ENCODE measurements at regions not wholly inside any gene's neighbourhood (a gene's known extent, or its start where the extent isn't known, plus 50 kb on each side); places are given as distances from the start of the nearest gene placed in this dataset.
"Not testable (repeated sequence)": the region's sequence is repeated elsewhere in the genome, so short reads cannot be mapped to it uniquely, and the experiment has no call there.

DNA sequence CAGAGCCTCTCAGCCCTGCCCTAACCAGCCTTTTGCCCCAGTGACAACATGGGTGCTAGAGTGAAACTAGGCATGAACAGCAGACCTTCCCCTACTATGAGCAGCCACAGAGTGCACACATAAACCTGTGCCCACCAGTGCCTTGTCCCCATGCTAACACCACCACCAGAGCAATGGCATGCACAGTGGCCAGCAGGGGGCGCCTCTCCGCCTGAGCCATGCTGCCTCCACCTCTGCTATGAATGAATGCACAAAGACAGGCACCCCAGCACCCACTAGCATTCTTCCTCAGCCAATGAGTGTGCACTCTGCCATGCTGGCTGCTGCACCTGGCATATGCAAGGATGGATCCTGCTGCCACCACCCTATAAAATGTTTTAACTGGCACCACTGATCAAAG, 286.9 kb upstream of the FGF16 start:
- peak; percentile 1 for DNase-seq (ENCODE audit: low spot score)

DNA sequence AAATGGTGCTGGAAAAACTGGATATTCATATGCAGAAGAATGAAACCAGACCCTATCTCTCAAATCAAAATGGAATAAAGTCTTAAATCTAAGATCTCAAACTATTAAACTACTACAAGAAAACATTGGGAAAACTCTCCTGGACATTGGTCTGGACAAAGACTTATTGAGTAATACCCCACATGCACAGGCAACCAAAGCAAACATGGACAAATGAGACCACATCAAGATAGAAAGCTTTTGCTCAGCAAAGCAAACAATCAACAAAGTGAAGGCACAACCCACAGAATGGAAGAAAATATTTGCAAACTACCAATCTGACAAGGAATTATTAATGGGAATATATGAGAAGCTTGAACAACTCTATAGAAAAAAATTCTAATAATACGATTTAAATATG, 284.4 kb upstream of the FGF16 start:
- no peak for DNase-seq (ENCODE audit: low spot score)

DNA sequence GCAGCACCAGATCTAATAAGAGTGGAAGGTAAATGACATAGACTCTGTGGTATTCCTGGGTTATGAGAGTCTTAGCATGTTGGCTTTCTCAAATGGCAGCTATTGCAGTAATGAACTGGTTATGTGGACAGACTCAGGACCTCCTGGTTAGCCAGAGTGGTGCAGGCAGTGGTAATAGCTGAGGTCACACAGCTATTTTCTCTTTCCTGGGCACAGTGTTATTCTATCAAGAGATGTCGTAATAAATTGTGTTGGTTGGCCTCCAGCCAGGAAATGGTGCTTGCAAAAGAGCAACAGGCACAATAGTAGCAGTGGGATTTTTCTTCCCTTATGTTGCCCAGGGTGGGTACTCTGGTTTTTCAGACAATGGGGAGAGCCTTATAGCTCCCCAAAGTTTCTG, 279.2 kb upstream of the FGF16 start:
- no peak for DNase-seq (ENCODE audit: low spot score)

DNA sequence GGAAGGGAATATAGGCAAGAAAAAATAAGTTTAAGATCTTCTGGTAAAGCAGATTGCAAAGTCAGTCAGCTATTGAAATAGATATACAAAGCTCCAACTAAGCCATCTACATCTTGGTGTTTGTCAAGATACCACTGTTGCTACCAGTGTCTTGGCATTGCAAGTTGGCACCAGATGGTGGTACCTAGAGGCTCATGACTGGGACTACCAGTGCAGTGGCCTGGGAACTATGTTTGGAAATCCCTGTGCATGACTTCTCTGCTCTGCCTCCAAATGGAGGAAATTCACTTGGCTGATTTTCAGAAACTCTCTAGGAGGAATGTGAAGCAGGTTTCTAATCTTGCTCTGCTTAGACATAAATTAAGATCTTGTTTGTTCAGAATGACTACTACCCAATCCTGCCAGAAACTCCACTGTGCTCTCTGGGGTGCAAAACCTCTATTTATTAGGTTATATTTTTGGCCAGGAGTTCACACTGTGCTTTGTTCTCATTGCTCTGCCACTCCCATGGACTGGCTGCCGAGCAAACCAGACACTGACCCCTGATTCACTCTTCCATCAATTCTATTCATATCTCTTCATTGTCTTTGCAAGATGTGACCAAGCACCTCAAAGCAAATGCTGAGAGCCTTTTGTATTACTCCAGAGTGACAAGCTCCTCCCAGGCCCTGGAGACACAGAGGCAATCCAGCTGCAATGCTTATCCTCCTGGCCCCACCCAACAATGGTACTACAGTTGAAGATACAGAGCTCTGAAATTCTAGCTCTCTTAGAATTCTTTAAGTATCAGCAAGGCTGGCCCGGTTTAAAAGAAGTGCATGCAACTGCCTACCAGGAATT, 272.3 kb upstream of the FGF16 start:
- no peak for DNase-seq (ENCODE audit: low spot score)

DNA sequence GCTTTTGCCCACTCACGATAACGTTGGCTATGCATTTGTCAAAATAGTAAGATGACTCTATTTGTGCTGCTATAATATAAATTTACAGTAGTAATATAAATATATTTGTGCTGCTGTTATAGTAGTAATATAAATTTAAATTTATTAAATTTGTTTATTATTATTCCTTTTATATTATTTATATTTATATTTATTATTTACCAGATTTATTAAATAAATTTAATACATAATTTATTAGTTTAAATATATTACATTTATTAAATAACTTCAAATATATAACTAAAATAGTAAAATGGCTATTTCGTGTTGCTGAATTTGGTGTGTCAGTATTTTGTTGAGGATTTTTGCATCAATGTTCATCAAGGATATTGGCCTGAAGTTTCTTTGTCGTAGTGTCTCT, 246.5 kb upstream of the FGF16 start:
- DNase-seq (ENCODE audit: low spot score) = no peak

DNA sequence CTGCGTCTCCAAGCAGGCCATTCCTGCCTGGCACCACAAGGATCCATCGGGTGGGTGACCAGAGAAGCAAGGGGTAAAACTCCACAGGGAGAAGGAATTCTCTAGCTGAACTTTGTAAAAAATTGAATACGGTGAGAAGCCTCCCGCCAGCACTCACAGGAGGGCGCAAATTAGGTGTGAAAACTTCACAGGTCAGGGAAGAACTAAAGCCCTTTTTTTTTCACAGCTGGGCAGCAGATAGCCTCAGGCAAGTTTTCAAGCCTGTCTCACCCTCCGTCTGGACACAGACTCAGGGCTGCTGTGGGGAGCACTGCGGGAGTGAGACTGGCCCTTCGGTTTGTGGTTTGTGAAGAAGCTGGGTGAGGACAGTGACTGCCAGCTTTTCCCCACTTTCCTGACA, 224.1 kb upstream of the FGF16 start:
- DNase-seq (ENCODE audit: low spot score) = no peak

DNA sequence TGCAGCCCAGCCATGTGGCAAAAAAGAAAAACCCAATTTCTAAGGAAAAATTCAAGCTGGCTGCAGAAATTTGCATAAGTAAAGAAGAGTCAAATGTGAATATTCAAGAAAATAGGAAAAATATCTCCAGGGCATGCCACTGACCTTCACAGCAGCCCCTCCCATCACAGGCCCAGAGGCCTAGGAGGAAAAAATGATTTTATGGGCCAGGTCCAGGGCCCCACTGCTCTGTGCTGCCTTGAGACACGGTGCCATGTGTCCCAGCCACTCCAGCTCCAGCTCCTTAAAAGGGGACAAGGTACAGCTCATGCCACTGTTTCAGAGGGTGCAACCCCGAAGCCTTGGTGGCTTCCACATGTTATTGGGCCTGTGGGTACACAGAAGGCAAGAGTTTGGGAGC, 182.7 kb upstream of the FGF16 start:
- no peak for DNase-seq (ENCODE audit: low spot score)

- no peak for DNase-seq (ENCODE audit: low spot score)
Observed at GRCh38 chrX:77275392-77275791, 171.8 kb upstream of the FGF16 start.

DNA sequence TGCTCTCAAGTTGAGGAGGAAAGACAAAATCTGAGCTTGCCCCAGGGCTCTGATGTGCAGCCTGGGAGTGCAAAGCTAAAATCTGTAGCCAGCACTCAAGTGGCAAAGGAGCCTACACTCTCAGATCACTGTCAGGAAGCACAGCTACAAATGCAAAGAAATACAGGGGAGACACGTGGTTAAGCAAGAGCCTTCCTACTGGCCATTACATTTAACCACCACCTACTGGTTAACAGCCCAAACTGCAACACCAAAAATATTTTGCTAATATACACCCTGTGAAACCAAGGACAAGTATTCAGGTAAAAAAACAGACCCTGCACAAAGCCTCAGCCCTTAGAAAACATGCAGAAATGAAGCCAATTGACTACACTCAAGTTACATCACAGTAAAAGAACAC, 170.4 kb upstream of the FGF16 start:
- no peak for DNase-seq (ENCODE audit: low spot score)

DNA sequence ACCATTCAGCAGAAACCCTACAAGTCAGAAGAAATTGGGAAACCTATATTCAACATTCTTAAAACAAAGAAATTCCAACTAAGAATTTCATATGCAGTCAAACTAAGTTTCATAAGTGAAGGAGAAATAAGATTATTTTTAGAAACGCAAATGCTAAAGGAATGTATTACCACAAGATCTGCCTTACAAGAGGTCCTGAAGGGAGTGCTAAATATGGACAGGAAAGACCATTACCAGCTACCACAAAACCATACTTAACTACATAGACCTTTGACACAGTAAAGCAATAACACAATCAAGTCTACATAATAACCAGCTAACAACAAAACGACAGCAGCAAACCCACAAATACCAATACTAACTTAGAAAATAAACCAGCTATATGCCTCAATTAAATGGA, 169.3 kb upstream of the FGF16 start:
- DNase-seq (ENCODE audit: low spot score) = no peak

DNA sequence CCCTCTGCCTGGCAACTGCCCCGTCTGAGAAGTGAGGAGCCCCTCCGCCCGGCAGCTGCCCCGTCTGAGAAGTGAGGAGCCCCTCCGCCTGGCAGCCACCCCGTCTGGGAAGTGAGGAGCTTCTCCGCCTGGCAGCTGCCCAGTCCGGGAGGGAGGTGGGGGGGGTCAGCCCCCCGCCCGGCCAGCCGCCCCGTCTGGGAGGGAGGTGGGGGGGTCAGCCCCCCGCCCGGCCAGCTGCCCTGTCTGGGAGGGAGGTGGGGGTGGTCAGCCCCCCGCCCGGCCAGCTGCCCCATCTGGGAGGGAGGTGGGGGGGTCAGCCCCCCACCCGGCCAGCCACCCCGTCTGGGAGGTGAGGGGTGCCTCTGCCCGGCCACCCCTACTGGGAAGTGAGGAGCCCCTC, 167.8 kb upstream of the FGF16 start:
- not testable (repeated sequence) for DNase-seq (ENCODE audit: low spot score)

DNA sequence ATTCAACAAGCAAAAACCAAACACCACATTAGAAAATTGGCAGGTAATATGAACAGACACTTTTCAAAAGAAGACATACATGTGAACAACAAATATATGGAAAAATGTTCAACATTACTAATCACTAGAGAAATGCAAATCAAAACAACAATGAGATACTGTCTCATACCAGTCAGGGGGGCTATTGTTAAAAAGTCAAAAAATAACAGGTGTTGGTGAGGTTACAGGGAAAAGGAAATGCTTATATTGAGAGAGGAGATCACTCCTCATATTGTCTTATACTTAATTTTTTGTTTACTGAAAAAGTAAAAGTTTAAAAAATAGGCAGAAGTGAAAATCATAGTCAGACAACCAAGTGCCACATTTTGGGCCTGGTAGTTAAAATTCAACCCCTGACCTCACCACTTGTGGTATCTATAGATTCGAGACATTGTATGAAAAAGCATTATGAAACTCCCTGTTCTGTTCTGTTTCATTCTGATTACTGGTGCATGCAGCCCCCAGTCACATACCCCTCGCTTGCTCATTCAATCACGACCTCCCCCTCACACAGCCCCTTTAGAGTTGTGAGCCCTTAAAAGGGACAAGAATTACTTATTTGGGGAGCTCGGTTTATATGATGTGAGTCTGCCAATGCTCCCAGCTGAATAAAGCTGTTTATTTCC, 153.7 kb upstream of the FGF16 start:
- DNase-seq (ENCODE audit: low spot score) = no peak

DNA sequence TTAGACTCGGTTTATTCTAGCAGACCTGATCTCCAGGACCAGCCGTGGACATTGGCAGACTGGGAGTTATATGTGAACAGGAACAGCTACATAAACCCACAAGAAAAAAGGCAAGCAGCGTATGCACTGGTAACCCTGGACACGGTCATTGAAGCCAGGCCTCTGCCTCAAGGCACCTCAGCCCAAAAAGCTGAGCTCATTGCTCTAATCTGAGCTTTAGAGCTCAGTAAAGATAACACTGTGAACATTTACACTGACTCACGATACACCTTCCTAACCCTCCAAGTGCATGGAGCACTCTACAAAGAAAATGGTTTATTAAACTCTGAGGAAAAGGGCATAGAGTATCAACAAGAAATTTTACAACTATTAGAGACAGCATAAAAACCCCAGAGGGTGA, 148.9 kb upstream of the FGF16 start:
- no peak for DNase-seq (ENCODE audit: low spot score)

DNA sequence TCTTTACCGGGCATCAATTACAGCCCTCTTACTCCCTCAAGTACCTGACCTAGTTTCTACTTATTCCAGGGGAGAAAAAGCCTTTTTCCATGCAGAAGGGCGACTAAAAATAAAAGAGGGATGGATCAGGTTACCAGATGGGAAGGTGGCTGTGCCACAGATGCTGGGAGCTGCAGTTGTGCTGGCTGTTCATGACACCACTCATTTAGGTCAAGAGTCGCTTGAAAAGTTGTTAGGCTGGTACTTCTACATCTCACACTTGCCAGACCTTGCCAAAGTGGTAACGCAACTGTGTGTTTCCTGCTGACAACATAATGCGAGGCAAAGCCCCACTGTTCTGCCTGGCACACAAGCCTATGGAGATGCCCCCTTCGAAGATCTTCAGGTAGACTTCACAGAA, 148.4 kb upstream of the FGF16 start:
- DNase-seq (ENCODE audit: low spot score) = no peak

DNA sequence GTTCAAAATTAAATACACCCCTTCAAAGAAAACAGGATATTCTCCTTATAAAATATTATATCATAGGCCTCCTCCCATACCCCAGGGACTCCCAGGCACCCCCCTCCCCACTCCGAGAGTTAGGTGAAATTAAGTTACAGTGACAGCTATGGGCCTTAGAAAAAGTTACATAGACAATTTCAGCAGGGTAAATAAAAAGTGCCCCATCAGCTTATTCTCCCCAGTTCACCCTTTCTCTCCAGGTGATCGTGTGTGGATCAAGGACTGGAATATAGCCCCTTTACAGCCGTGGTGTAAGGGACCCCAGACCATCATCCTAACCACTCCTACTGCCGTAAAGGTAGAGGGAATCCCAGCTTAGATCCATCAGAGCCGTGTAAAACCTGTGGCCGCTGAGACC, 147.6 kb upstream of the FGF16 start:
- no peak for DNase-seq (ENCODE audit: low spot score)

DNA sequence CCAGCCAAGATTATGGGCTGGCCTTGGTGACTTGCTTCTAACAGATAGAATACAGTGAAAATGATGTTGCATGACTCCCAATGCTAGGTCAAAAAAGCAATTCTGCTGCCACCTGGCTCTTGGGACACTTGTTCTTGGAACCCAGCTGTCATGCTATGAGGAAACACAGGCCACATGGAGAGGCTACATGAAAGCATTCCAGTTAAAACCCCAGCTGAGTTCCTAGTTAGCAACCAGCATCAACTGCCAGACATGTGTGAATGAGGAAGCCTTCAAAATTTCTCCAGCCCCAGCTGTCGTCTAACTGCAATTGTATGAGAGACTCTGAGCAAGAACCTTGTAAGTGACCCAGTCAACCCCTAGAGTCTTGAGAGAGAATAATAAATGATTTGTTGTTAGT, 105.2 kb upstream of the FGF16 start:
- DNase-seq (ENCODE audit: low spot score) = no peak

GRCh38 chrX:77346859-77347258, 100.3 kb upstream of the FGF16 start:
- no peak for DNase-seq (ENCODE audit: low spot score)

DNA sequence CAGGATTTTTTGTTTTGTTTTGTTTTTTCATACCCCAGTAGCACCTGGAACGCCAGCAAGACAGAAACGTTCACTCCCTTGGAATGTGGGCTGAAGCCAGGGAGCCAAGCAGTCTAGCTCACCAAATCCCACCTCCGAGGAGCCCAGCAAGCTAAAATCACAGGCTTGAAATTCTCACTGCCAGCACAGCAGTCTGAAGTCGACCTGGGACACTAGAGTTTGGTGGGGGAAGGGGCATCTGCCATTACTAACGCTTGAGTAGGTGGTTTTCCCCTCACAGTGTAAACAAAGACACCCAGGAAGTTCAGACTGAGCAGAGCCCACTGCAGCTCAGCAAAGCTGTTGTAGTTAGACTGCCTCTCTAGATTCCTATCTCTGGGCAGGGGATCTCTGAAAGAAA, 99.6 kb upstream of the FGF16 start:
- DNase-seq (ENCODE audit: low spot score) = no peak

DNA sequence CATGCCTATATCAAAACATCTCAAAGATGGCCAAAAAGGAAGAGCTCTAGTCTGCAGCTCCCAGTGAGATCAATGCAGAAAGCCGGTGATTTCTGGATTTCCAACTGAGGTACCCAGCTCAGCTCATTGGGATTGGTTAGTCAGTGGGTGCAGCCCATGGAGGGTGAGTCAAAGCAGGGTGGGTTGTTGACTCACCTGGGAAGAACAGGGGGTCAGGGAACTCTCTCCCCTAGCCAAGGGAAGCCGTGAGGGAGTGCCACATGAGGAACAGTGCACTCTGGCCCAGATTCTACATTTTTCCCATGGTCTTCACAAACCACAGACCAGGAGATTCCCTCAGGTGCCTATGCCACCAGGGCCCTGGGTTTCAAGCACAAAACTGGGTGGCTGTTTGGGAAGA, 57.3 kb upstream of the FGF16 start:
- DNase-seq (ENCODE audit: low spot score) = no peak

GRCh38 chrX:77390365-77390764, 56.8 kb upstream of the FGF16 start:
- DNase-seq (ENCODE audit: low spot score) = not testable (repeated sequence)

DNA sequence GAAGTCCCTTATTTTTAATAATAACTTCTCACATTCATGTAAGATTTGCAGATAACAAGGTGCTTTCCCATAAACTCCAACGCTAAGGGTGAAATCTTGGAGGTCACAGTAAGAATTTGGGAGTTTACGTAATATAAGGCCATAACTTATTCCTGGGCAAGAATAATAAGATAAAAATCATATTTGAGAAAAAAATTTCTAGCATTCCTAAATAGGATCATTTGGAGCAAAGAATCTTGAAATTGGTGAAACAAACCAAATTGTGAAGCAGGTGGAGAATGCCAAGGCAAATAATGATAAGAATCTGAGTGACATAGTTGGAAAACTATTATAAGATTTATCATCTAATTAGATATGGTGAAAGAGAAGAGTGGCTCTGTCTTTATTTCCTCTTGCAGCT, 50.4 kb upstream of the FGF16 start:
- no peak for DNase-seq (ENCODE audit: low spot score)
